Bronchial epithelial cell (primary cell): ENCODE measurements at regions not wholly inside any gene's neighbourhood (a gene's known extent, or its start where the extent isn't known, plus 50 kb on each side); places are given as distances from the start of the nearest gene placed in this dataset.

ENCODE experiments used
- DNase-seq: peaks from one replicate; pipeline ENCODE4 v3.0.0-alpha.2; 2010; ENCODE audit warnings: low read depth
- FAIRE-seq: peaks from 2 replicates; lab custom pipeline; 2011; peaks lifted over from hg19 to GRCh38; lab: Jason Lieb, UNC
- H3K27me3 ChIP-seq: 2 replicates; pipeline ENCODE4 v1.5.1; 2011; ENCODE audit warnings: low read length; ENCODE audit not compliant: control insufficient read depth, insufficient read depth
- H3K36me3 ChIP-seq: 2 replicates; pipeline ENCODE4 v1.5.1; 2011; ENCODE audit warnings: low read length; ENCODE audit not compliant: control insufficient read depth, insufficient read depth
- H3K4me3 ChIP-seq: 2 replicates; pipeline ENCODE4 v1.5.1; 2011; ENCODE audit warnings: mild to moderate bottlenecking, low read depth, low read length, control low read depth
- TF ChIP-seq, protein P1 (sequence below): IDR thresholded peaks from 2 replicates; pipeline ENCODE4 v1.5.1; 2011; ENCODE audit warnings: mild to moderate bottlenecking, moderate library complexity, low read length, control low read depth, inconsistent platforms; ENCODE audit not compliant: insufficient read depth, severe bottlenecking

DNA sequence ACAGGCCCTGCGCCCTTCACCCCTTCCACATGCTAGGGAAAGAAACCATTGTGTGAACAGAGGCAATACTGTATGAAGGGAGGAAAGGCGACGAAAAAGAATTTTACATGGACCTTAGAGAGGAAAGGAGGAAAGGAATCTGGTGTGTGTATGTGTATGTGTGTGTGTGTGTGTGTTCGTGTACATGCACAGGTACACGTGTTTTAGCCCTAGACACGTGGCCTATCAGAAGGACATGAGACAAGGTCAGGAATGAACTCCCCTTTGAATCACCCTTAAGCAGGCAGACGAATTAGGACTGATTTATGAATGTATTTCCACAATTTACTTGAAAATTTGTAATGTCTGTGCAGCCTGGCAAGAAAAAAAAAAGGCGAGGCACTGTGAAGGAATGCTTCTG is 276.0 kb downstream of the ZNF516 start:
- no peaks in the 10 kb centered on the region for H3K27me3 ChIP-seq
- TF ChIP-seq, protein P1, sequence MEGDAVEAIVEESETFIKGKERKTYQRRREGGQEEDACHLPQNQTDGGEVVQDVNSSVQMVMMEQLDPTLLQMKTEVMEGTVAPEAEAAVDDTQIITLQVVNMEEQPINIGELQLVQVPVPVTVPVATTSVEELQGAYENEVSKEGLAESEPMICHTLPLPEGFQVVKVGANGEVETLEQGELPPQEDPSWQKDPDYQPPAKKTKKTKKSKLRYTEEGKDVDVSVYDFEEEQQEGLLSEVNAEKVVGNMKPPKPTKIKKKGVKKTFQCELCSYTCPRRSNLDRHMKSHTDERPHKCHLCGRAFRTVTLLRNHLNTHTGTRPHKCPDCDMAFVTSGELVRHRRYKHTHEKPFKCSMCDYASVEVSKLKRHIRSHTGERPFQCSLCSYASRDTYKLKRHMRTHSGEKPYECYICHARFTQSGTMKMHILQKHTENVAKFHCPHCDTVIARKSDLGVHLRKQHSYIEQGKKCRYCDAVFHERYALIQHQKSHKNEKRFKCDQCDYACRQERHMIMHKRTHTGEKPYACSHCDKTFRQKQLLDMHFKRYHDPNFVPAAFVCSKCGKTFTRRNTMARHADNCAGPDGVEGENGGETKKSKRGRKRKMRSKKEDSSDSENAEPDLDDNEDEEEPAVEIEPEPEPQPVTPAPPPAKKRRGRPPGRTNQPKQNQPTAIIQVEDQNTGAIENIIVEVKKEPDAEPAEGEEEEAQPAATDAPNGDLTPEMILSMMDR = no peak
- FAIRE-seq = no peak

DNA sequence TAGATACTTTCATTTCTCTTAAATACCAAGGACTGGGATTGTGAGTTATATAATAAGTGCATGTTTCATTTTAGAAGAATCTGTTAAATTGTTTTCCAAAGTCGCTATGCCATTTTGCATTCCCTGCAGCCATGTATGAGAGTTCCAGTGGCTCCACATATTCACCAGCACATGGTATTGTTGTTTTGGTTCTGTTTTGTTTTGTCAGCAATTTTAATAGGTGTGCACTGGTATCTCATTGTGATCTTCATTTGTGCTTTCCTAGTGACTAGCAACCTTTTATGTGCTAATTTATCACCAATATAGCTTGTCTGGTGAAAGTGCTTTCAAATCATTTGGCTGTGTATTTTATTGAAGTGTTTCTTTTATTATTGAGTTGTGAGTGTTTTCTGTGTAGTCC is 278.9 kb downstream of the ZNF516 start:
- no peaks in the 10 kb centered on the region for H3K27me3 ChIP-seq
- DNase-seq (no peak), FAIRE-seq (no peak)
- no peaks in the 10 kb centered on the region for H3K36me3 ChIP-seq
- TF ChIP-seq, protein P1 = no peak
- no peak overlapping the region for H3K4me3 ChIP-seq

More for the DNA sequence above, 276.0 kb downstream of the ZNF516 start:
- no peak overlapping the region for H3K4me3 ChIP-seq
- no peaks in the 10 kb centered on the region for H3K36me3 ChIP-seq
- DNase-seq = no peak

DNA sequence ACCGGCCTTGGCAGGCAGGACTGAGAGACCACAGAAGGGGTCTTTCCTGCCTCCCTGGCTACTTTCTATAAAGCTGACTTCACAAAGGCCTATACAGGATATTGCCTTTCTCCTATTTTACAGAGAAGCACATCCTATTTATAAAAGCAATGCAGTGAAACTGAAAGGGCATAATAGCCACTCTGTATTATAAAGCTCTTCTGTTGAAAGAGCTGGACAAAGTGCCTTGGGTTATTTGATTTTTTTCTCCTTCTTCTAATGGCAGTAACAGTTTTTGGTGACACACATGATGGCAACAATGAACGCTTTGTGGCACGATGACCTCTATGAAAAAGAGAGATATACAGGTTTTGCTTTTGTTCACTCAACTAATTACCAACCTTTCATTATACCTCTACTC is 281.1 kb downstream of the ZNF516 start:
- no peaks in the 10 kb centered on the region for H3K27me3 ChIP-seq
- H3K36me3 ChIP-seq = no peaks in the 10 kb centered on the region
- TF ChIP-seq, protein P1 = no peak
- FAIRE-seq (no peak), DNase-seq (no peak)
- no peak overlapping the region for H3K4me3 ChIP-seq

DNA sequence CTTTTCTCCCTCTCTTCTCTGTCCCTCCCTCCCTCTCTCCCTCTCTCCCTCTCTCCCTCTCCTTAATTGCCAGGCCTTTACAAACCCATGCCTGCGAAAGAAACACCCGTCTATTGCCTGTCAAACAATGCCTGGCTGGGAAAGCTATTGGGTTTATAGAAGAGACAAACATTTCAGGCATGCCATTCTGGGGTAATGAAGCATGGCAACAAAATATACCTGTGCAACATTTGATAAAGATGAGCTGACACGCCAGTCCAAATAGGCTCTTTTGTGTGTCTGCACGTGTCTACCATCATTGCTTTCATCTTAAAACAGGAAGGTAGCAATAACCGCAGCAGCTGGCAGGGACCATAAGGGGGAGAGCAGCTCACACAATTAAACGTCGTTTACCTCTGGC is 282.1 kb downstream of the ZNF516 start:
- FAIRE-seq (no peak), DNase-seq (no peak)
- TF ChIP-seq, protein P1 = no peak
- no peaks in the 10 kb centered on the region for H3K36me3 ChIP-seq
- H3K4me3 ChIP-seq = no peak overlapping the region
- no peaks in the 10 kb centered on the region for H3K27me3 ChIP-seq

DNA sequence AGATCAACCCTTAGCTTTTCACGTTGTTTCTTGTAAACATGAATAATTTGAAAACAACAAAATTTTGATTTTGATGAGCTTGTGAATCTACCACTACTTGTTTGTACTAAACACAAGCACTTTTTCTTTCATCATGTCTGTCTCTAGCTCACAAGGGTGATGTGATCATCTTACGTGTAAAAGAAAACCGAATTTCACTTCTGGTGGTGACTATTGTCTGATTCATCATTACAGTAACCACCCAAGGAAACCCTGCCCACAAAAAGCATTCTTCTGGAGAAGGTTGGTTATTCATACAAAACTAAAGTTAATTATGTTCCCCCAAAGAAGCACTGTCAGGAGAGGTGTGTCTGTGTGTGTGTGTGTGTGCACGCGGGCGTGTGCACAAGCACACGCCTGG is 285.4 kb downstream of the ZNF516 start:
- H3K4me3 ChIP-seq = no peak overlapping the region
- no peaks in the 10 kb centered on the region for H3K36me3 ChIP-seq
- TF ChIP-seq, protein P1 = no peak
- DNase-seq (peak; percentile 89), FAIRE-seq (peak; percentile 7)
- no peaks in the 10 kb centered on the region for H3K27me3 ChIP-seq

DNA sequence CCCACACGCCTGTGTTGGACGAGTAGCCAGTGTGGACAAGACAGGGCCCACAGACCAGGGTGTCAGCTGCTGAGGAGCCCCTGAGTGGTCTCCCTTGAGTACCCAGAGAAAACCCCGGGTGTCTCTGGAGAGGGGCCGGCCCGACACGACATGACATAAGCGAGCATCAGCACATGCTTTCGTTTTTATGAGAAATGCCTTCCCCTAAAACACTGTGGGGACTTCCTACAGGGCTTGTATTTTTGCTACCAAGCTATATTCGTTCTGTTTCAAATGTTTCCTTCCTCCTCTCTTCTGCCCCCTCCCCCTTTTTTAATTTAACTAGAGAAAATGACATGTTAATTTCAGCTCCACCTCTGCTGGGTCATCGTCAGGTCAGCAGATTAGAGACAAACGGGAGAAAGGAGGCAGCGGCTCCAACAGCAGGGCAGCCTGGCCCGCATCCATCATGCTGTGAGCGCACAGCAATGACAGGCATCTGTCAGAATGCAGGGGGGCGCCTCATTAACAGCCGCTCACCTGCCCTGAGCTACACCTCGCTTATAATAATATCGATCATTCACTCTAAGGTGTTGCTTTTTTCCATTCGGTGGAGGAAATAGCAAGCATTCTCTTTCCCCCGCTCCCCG is 286.2 kb downstream of the ZNF516 start:
- Histone ChIP-seq H3K4me3 (no peak overlapping the region), H3K27me3 (no peaks in the 10 kb centered on the region), H3K36me3 (no peaks in the 10 kb centered on the region)
- DNase-seq = no peak
- TF ChIP-seq, protein P1 = no peak
- no peak for FAIRE-seq
